GM12874 (cell line): ENCODE measurements at regions not wholly inside any gene's neighbourhood (a gene's known extent, or its start where the extent isn't known, plus 50 kb on each side); places are given as distances from the start of the nearest gene placed in this dataset.

Experiments
- TF ChIP-seq, protein P1 (sequence below): IDR thresholded peaks from 2 replicates; pipeline ENCODE4 v1.5.1; 2011; ENCODE audit warnings: low read depth, mild to moderate bottlenecking, control low read depth, low read length, moderate library complexity; ENCODE audit not compliant: insufficient read depth

DNA sequence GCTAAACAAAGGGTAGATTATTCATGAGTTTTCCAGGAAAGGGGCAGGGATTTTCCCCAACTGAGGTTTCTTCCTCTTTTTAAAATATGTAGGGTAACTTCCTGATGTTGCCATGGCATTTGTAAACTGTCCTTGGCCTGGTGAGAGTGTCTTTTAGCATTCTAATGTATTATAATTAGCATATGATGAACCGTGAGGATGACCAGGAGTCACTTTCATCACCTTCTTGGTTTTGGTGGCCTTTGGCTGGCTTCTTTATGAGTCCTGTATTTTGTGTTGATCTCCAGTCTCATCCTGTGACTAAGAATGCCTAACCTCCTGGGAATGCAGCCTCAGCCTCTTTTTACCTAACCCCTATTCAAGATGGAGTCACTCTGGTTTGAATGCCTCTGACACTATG, 391.0 kb upstream of the LINC00305 start:
- TF ChIP-seq, protein P1, sequence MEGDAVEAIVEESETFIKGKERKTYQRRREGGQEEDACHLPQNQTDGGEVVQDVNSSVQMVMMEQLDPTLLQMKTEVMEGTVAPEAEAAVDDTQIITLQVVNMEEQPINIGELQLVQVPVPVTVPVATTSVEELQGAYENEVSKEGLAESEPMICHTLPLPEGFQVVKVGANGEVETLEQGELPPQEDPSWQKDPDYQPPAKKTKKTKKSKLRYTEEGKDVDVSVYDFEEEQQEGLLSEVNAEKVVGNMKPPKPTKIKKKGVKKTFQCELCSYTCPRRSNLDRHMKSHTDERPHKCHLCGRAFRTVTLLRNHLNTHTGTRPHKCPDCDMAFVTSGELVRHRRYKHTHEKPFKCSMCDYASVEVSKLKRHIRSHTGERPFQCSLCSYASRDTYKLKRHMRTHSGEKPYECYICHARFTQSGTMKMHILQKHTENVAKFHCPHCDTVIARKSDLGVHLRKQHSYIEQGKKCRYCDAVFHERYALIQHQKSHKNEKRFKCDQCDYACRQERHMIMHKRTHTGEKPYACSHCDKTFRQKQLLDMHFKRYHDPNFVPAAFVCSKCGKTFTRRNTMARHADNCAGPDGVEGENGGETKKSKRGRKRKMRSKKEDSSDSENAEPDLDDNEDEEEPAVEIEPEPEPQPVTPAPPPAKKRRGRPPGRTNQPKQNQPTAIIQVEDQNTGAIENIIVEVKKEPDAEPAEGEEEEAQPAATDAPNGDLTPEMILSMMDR = no peak

DNA sequence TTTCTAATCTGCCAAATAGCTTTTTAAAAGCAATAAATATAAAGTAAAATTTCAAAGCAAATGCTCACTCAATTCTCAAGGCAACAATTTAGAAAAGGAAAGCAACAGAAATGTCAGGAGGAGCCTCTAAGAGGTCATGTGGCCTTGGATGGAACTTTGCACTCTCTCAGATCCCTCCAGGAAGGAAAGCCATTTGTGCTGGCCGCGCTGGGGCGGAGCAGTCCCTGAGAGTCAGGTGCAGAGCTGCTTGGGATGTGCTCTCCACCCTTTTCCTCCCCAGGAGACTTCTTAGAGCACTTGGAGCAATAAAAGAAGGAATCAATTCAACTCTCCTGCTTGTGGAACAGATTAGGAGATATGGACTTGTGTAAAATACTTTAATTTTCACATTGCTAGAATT, 379.8 kb upstream of the LINC00305 start:
- TF ChIP-seq, protein P1 = no peak

- TF ChIP-seq, protein P1 = no peak
These were observed 370.3 kb upstream of the LINC00305 start for GRCh38 chr18:64519201-64519600.

DNA sequence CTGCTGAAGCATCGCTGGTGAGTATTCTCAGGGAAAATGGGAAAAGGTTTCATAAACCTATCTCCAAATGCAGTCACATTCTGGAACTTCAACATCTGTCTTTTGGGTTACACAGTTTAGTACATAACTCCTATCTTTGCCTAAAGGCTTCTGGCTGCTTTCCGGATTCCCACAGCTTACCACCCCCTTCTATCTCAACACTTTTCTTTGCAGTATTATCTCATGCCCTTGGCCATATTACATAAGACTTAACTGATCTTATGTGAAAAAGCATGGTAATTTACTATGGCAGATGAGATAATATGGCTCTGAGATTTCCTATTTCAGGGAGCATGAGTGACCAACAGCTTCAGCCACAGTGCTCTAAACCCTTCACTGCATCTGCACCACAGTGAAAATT, 369.3 kb upstream of the LINC00305 start:
- TF ChIP-seq, protein P1 = no peak

DNA sequence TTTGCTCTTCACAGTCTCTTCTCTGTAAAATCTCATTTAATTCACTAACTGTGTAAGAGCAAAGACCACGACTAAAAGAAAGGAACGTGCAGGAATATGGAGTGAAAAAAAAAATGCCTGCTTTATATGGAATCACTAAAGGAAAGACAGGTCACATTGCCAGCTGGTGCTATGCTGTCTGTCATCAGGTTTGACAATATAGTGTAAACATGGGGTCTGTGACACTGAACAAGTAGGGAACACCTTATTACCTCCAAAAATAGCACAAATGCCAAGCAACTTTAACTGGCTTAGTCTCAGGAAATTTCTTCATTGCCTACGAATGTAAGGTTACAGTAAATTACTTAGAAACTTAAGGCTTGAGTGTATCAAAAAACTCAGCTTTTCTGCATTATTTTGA, 364.5 kb upstream of the LINC00305 start:
- TF ChIP-seq, protein P1 = no peak

GRCh38 chr18:64490207-64490606, 341.3 kb upstream of the LINC00305 start:
- TF ChIP-seq, protein P1 = no peak

DNA sequence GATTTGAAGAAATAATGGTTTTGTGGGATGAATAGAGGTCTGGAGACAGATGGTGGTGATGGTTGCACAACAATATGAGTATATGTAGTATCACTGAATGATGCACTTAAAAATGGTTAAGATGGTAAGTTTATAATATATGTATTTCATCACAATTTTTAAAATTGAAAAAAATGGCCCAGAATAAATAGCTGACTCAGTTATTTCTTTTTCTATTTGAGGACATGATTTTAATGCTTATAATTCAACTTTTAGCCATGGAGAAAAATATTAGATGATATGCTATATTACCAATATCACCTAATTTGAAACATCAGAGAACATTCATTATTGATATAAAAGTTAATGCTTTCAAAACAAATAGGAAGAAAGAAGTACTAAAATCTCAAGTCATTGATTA, 339.8 kb upstream of the LINC00305 start:
- TF ChIP-seq, protein P1 = no peak

DNA sequence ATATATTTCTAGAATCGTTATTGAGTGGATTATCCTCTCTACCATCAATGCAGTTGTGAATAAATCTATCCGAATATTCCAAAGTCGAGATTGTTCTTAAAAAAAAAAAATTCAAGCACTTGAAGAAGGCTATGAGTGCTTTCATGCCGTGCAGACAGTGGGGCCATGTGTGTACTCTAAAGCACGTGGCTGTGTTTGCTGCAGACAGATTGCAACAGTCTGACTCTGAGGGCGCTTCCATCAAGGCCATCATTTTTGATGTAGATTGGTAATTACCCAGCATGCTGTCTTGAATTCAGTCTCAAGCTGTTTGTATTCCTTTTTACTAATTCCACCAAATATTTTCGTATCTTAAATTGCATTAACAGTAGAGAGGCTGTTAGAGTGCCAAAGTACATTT, 325.9 kb upstream of the LINC00305 start:
- TF ChIP-seq, protein P1 = no peak
